Esophagus muscularis mucosa (tissue), 4 donors: ENCODE measurements at regions not wholly inside any gene's neighbourhood (a gene's known extent, or its start where the extent isn't known, plus 50 kb on each side); places are given as distances from the start of the nearest gene placed in this dataset.

Experiments
- DNase-seq: peaks from one replicate; pipeline ENCODE4 v3.0.0-alpha.2; 2017; ENCODE audit errors: extremely low spot score
- H3K27ac ChIP-seq, 4 donors: fragments of 200-600 bp; sonication (generic); replicated peaks in 1 of 4; 1 replicate in 3 of 4; 2 replicates in 1 of 4; pipeline ENCODE4 v1.5.1; 2016 to 2019; ENCODE audit warnings: mild to moderate bottlenecking in 1 of 4
- H3K27me3 ChIP-seq, 4 donors: fragments of 200-600 bp; sonication (generic); one replicate each; pipeline versions ENCODE4 v1.5.1 to v1.6.0; 2016 to 2019
- H3K36me3 ChIP-seq, 4 donors: fragments of 200-600 bp; sonication (generic); one replicate each; pipeline ENCODE4 v1.5.1; 2016 to 2019
- H3K4me1 ChIP-seq, 4 donors: fragments of 200-600 bp; sonication (generic); one replicate each; pipeline ENCODE4 v1.5.1; 2016 to 2019
- H3K4me3 ChIP-seq, 4 donors: fragments of 200-600 bp; sonication (generic); 1 replicate in 2 of 4; 2 replicates in 2 of 4; pipeline ENCODE4 v1.5.1; 2016 to 2019; ENCODE audit warnings: mild to moderate bottlenecking in 4 of 4, moderate library complexity in 1 of 4
- H3K9me3 ChIP-seq, 4 donors: fragments of 200-600 bp; sonication (generic); 1 replicate in 3 of 4; 2 replicates in 1 of 4; pipeline ENCODE4 v1.5.1; 2016 to 2019
- EP300 ChIP-seq: sonication (generic); formaldehyde crosslinking; IDR thresholded peaks from one replicate; pipeline ENCODE4 v1.6.1; 2017; ENCODE audit warnings: antibody characterized with exemption
- POLR2A ChIP-seq: fragments of 450-650 bp; IDR thresholded peaks from one replicate; pipeline ENCODE4 v1.6.1; 2017; ENCODE audit warnings: antibody characterized with exemption, moderate library complexity, mild to moderate bottlenecking, low read depth
- POLR2AphosphoS5 ChIP-seq, 2 donors: sonication (generic); formaldehyde crosslinking; IDR thresholded peaks; one replicate each; pipeline ENCODE4 v1.6.1; 2017; ENCODE audit warnings: antibody characterized with exemption in 2 of 2
- WGBS: methylation state at CpG from one replicate; pipeline ENCODE4 v1.1.5; 2018; 5-methylcytosine and 5-hydroxymethylcytosine counted together
- intact Hi-C: fragments of 100-400 bp; cut with DNase I; formaldehyde crosslinking; loops from one replicate; pipeline ENCODE4 v1.15.1; 2023
- TF ChIP-seq, protein P1 (sequence below), 3 experiments: fragments of 200-600 bp in 2 of 3; fragments of 450-650 bp in 1 of 3; sonication (generic) in 2 of 3; IDR thresholded peaks; one replicate each; pipeline ENCODE4 v1.5.1; 2017 to 2019; ENCODE audit warnings: antibody characterized with exemption in 3 of 3, mild to moderate bottlenecking in 2 of 3, moderate library complexity in 1 of 3

DNA sequence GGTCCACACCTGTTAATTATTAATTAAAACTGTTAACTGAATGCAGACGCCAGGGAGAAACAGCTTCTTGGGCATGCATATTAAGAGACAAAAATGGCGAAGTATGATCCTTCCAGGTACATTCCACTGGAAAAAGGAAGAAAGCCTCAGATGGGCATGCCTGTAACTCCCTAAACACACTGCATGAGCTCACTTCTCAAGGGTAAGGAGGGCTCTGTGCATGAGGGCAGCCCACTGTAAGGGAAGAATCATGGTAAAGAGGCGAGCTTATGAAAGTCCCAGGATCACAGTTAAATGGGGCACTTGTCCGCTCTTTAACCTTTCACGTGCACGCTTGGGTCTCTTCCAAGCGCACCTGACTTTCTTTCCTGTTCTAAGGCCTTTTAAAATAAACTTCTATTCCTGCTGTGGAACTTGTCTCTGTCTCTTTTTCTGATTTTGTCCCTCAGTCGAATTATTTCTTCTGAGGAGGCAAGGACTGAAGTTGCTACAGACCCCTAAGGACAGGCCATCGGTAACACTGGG lies 321.7 kb downstream of the PPP1R2C start:
- intact Hi-C loops, result no loop called here
- H3K36me3 ChIP-seq, result no peaks in the 10 kb centered on the region
- 82% methylated on average over 9 of the region's 9 CpGs for WGBS

DNA sequence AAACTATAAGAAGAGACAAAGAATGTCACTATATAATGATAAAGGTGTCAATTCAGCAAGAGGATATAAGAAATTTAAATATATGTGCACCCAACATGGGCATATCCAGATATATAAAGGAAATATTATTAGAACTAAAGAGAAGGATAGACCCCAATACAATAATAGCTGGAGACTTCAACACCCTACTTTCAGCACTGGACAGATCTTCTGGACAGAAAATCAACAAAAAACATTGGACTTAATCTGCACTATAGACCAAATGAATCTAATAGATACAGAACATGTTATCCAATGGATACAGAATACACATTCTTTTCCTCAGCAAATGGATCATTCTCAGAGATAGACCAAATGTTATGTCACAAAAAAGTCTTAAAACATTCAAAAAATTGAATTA lies 327.7 kb downstream of the PPP1R2C start:
- intact Hi-C loops, result no loop called here
- Histone ChIP-seq H3K9me3 (no peaks in the 10 kb centered on the region), H3K4me1 (no peaks in the 10 kb centered on the region), H3K4me3 (no peak overlapping the region), H3K27ac (no peak overlapping the region), H3K36me3 (no peaks in the 10 kb centered on the region), H3K27me3 (no peaks in the 10 kb centered on the region)
- DNase-seq, result no peak
- no peak for TF ChIP-seq POLR2A
- TF ChIP-seq EP300, result no peak
- TF ChIP-seq, protein P1, sequence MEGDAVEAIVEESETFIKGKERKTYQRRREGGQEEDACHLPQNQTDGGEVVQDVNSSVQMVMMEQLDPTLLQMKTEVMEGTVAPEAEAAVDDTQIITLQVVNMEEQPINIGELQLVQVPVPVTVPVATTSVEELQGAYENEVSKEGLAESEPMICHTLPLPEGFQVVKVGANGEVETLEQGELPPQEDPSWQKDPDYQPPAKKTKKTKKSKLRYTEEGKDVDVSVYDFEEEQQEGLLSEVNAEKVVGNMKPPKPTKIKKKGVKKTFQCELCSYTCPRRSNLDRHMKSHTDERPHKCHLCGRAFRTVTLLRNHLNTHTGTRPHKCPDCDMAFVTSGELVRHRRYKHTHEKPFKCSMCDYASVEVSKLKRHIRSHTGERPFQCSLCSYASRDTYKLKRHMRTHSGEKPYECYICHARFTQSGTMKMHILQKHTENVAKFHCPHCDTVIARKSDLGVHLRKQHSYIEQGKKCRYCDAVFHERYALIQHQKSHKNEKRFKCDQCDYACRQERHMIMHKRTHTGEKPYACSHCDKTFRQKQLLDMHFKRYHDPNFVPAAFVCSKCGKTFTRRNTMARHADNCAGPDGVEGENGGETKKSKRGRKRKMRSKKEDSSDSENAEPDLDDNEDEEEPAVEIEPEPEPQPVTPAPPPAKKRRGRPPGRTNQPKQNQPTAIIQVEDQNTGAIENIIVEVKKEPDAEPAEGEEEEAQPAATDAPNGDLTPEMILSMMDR (IDR thresholded peaks at IDR 0.05), result no peak
- TF ChIP-seq POLR2AphosphoS5 (IDR thresholded peaks at IDR 0.05), result no peak

More for the DNA sequence above, 321.7 kb downstream of the PPP1R2C start:
- Histone ChIP-seq H3K4me3 (no peak overlapping the region), H3K9me3 (no peaks in the 10 kb centered on the region), H3K27me3 (no peaks in the 10 kb centered on the region), H3K4me1 (no peaks in the 10 kb centered on the region), H3K27ac (no peak overlapping the region)
- TF ChIP-seq POLR2AphosphoS5 (IDR thresholded peaks at IDR 0.05) (no peak), EP300 (no peak), POLR2A (no peak)
- TF ChIP-seq, protein P1 (IDR thresholded peaks at IDR 0.05), result no peak
- no peak for DNase-seq

DNA sequence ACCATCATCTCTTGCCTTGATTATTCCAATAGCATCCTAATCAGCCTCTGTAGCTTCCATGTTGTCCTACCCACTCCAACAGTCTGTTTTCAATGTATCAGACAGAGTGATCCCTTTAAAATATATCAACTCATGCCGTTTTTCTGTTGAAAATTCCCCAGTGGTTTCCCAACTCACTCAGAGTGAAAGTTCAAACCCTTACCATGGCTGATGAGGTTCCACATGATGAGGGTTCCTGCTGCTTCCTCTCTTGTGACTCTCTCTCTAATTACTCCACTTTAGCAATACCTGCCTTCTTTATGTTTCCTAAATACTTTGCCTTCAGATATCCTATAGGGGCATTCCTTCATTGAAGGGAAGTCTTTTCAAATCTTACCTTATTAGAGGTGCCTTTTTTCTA lies 334.7 kb downstream of the PPP1R2C start:
- TF ChIP-seq POLR2AphosphoS5 (IDR thresholded peaks at IDR 0.05) (no peak), POLR2A (no peak), EP300 (no peak)
- TF ChIP-seq, protein P1 (IDR thresholded peaks at IDR 0.05), result no peak
- no peak overlapping the region for H3K27ac ChIP-seq
- intact Hi-C loops, result no loop called here
- no peak for DNase-seq
- H3K4me3 ChIP-seq, result no peak overlapping the region
- H3K27me3 ChIP-seq, result no peaks in the 10 kb centered on the region
- no peaks in the 10 kb centered on the region for H3K36me3 ChIP-seq
- H3K4me1 ChIP-seq, result no peaks in the 10 kb centered on the region
- 44% methylated on average over 1 of the region's 1 CpG for WGBS
- no peaks in the 10 kb centered on the region for H3K9me3 ChIP-seq

DNA sequence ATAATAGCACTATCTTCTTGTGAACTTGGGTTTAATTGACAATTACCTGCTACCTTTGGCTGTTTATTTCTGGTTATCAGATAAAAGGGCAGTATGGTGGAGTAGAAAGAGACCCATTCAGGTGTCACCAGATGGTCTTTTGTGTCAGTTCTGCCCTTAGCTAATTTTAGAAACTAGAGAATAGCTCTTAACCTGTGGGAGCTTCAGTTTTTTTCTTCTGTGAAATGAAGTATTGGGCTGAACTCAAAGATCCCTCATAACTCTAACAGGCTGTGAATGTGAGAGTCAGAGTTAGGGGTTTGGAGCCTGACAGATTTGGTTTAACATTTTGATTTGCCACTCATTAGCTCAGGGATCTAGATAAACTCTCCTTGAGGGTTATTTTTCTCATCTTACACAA lies 335.2 kb downstream of the PPP1R2C start:
- Histone ChIP-seq H3K4me1 (no peaks in the 10 kb centered on the region), H3K27me3 (no peaks in the 10 kb centered on the region), H3K27ac (no peak overlapping the region), H3K4me3 (no peak overlapping the region), H3K36me3 (no peaks in the 10 kb centered on the region), H3K9me3 (no peaks in the 10 kb centered on the region)
- no peak for DNase-seq
- intact Hi-C loops, result no loop called here
- TF ChIP-seq POLR2A (no peak), EP300 (no peak), POLR2AphosphoS5 (IDR thresholded peaks at IDR 0.05) (no peak)
- TF ChIP-seq, protein P1 (IDR thresholded peaks at IDR 0.05), result no peak

DNA sequence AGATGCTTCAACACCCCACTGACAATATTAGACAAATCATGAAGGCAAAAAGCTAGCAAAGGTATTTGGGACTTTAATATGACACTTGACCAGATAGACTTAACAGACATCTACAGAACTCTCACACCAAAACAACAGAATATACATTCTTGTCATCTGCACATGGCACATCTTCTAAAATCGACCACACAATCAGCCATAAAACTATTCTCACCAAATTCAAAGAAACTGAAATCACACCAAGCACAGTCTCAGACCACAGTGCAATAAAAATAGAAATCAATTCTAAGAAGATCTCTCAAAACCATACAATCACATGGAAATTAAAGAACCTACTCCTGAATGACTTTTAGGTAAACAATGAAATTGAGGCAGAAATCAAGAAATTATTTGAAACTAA lies 340.8 kb downstream of the PPP1R2C start:
- H3K4me3 ChIP-seq, result no peak overlapping the region
- intact Hi-C loops, result no loop called here
- TF ChIP-seq POLR2A, result no peak
- no peaks in the 10 kb centered on the region for H3K9me3 ChIP-seq
- DNase-seq, result no peak
- no peaks in the 10 kb centered on the region for H3K36me3 ChIP-seq
- no peaks in the 10 kb centered on the region for H3K4me1 ChIP-seq
- WGBS, result 50% methylated on average over 1 of the region's 1 CpG
- no peak overlapping the region for H3K27ac ChIP-seq
- H3K27me3 ChIP-seq, result peaks cover 0 to 3% (median 0%) of the 10 kb centered on the region in 4 donors
